Left lung (tissue), 4 donors: ENCODE measurements at regions not wholly inside any gene's neighbourhood (a gene's known extent, or its start where the extent isn't known, plus 50 kb on each side); places are given as distances from the start of the nearest gene placed in this dataset.
"Not testable (repeated sequence)": the region's sequence is repeated elsewhere in the genome, so short reads cannot be mapped to it uniquely, and the experiment has no call there.

Experiments used
- ATAC-seq: fragments of 200-7000 bp; cut with Tn5 transposase; one replicate; pipeline ENCODE4 v1.9.1; 2020; ENCODE audit warnings: moderate library complexity
- DNase-seq, 4 donors: peaks; one replicate each; pipeline ENCODE4 v3.0.0-alpha.2; 2013 to 2020
- H3K27ac ChIP-seq, 2 donors: fragments of 200-600 bp; sonication (generic) in 1 of 2; one replicate each; pipeline versions ENCODE4 v1.5.0 to v1.8.0; 2020 to 2021
- H3K27me3 ChIP-seq, 2 donors: fragments of 200-600 bp; sonication (generic) in 1 of 2; one replicate each; pipeline versions ENCODE4 v1.5.0 to v1.8.0; 2020 to 2021
- H3K36me3 ChIP-seq, 2 donors: fragments of 200-600 bp; sonication (generic) in 1 of 2; one replicate each; pipeline versions ENCODE4 v1.5.0 to v1.8.0; 2020 to 2021
- H3K4me1 ChIP-seq, 2 donors: fragments of 200-600 bp; one replicate each; pipeline ENCODE4 v1.8.0; 2021
- H3K4me3 ChIP-seq, 2 donors: fragments of 200-600 bp; sonication (generic) in 1 of 2; one replicate each; pipeline versions ENCODE4 v1.5.0 to v1.8.0; 2020 to 2021; ENCODE audit warnings: mild to moderate bottlenecking in 1 of 2
- H3K9me3 ChIP-seq, 2 donors: fragments of 200-600 bp; sonication (generic) in 1 of 2; one replicate each; pipeline versions ENCODE4 v1.5.0 to v1.8.0; 2020 to 2021
- CTCF ChIP-seq, 2 donors: fragments of 200-600 bp; sonication (generic) in 1 of 2; IDR thresholded peaks; one replicate each; pipeline versions ENCODE4 v1.5.0 to v1.8.0; 2021; ENCODE audit warnings: antibody characterized with exemption in 2 of 2
- intact Hi-C, 2 donors: fragments of 100-400 bp; cut with DNase I; formaldehyde crosslinking; loops; one replicate each; pipeline versions ENCODE4 v1.11.2 to v1.14.2; 2022
- donor health status: DM: no; HTN: yes; CAD: no.
- donor health status: DM: no; HTN: no; CAD: no.

DNA sequence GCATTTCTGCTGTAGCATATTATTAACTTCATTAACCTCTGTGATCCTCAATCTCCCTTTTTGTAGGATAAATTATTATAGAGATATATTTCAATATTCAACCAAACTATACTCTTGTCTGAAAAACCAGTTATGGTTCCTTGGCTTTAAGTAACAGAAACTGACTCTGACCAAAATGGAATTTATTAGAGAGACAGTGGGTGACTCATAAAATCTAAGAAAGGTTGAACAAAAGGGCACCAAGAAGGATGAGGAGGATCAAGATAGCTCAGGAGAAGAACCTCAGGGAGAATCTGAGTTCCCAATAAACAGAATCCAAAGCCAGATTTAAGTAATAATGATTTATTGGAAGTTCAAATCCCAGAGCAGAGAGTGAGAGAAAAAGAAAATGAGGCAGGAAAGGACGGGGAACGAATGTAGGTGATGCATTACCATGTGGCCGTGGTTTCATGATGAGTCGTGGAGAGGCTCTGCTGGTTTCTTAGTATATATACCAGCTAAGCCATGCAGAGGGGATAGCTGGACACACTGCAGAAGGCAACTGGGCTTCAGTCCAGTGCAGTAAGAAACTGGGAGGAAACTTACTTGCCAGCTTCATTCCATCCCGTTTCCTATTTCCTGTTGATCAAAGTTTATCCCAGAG is 151.5 kb upstream of the GOT2 start:
- no peaks in the 10 kb centered on the region for H3K4me1 ChIP-seq
- DNase-seq (no peak), ATAC-seq (no peak)
- no peaks in the 10 kb centered on the region for H3K27me3 ChIP-seq
- H3K27ac ChIP-seq, result no peak overlapping the region
- no peak overlapping the region for H3K4me3 ChIP-seq
- H3K36me3 ChIP-seq, result no peaks in the 10 kb centered on the region
- no peak for TF ChIP-seq CTCF (IDR thresholded peaks at IDR 0.05)
- no peaks in the 10 kb centered on the region for H3K9me3 ChIP-seq
- intact Hi-C loops, result no loop called here

- intact Hi-C loops, result no loop called here
- no peak overlapping the region for H3K4me3 ChIP-seq
- DNase-seq, result no peak
- H3K27ac ChIP-seq, result no peak overlapping the region
- H3K9me3 ChIP-seq, result peaks cover 0 to 3% of the 10 kb centered on the region in 2 donors
- no peaks in the 10 kb centered on the region for H3K4me1 ChIP-seq
- no peak for ATAC-seq
- no peaks in the 10 kb centered on the region for H3K36me3 ChIP-seq
- TF ChIP-seq CTCF (IDR thresholded peaks at IDR 0.05), result no peak
- H3K27me3 ChIP-seq, result no peaks in the 10 kb centered on the region
These were observed 150.0 kb upstream of the GOT2 start for GRCh38 chr16:58884141-58884540.

DNA sequence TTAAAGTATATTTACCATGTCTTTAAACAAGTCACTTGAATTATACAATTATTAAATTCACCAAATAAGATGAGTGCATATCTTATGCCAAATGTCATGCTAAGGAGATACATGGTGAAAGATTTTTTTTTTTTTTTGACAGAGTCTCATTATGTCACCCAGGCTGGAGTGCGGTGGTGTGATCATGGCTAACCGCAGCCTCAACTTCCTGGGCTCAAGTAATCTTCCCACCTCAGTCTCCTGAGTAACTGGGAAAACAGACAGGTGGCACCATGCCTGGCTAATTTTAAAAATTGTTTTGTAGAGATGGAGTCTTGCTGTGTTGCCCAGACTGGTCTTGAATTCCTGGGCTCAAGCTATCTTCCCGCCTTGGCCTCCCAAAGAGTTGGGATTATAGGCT is 149.0 kb upstream of the GOT2 start:
- H3K9me3 ChIP-seq, result peaks cover 0 to 13% of the 10 kb centered on the region in 2 donors
- H3K4me1 ChIP-seq, result no peaks in the 10 kb centered on the region
- peak overlapping the region in 1 of 2 donors; percentile 42 for H3K27ac ChIP-seq
- DNase-seq, result no peak
- intact Hi-C loops, result no loop called here
- no peak overlapping the region for H3K4me3 ChIP-seq
- H3K36me3 ChIP-seq, result no peaks in the 10 kb centered on the region
- no peak for ATAC-seq
- no peak for TF ChIP-seq CTCF (IDR thresholded peaks at IDR 0.05)
- H3K27me3 ChIP-seq, result no peaks in the 10 kb centered on the region

DNA sequence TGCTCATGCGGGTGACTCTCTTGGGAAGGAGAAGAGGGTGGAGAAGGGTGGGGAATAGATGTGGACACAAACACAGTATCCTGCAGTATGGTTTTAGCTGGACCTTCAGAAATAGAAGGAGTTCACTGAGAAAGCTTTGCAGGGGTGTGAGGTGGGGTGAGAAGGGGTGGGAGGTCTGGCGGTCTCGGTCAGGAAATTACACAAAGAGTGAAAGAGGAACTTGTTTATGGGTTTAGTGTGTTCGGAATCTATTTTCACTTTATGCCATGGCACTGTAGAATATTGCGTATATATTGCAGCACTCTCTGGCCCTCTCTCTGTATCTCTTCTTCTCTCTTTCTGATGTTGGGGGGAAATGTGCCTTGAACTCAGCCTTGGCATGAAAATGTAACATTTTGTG is 148.2 kb upstream of the GOT2 start:
- no peak for DNase-seq
- no peaks in the 10 kb centered on the region for H3K36me3 ChIP-seq
- no peaks in the 10 kb centered on the region for H3K27me3 ChIP-seq
- no peak overlapping the region for H3K4me3 ChIP-seq
- intact Hi-C loops, result no loop called here
- peak; percentile 51 for ATAC-seq
- peaks cover 0 to 17% of the 10 kb centered on the region in 2 donors for H3K9me3 ChIP-seq
- peak overlapping the region in 1 of 2 donors; percentile 42 for H3K27ac ChIP-seq
- TF ChIP-seq CTCF (IDR thresholded peaks at IDR 0.05), result no peak
- H3K4me1 ChIP-seq, result no peaks in the 10 kb centered on the region

DNA sequence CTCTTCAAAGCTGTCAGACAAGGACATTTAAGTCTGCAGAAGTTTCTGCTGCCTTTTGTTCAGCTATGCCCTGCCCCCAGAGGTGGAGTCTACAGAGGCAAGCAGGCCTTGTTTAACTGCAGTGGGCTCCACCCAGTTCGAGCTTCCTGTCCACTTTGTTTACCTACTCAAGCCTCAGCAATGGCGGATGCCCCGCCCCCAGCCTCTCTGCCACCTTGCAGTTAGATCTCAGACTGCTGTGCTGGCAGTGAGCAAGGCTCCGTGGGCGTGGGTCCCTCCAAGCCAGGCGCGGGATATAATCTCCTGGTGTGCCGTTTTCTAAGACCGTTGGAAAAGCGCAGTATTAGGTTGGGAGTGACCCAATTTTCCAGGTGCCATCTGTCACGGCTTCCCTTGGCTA is 144.5 kb upstream of the GOT2 start:
- ATAC-seq, H3K27me3 ChIP-seq, DNase-seq, H3K36me3 ChIP-seq, H3K4me1 ChIP-seq, intact Hi-C loops, H3K4me3 ChIP-seq, H3K27ac ChIP-seq: not testable (repeated sequence)
- H3K9me3 ChIP-seq, result peaks cover 0 to 22% of the 10 kb centered on the region in 2 donors

DNA sequence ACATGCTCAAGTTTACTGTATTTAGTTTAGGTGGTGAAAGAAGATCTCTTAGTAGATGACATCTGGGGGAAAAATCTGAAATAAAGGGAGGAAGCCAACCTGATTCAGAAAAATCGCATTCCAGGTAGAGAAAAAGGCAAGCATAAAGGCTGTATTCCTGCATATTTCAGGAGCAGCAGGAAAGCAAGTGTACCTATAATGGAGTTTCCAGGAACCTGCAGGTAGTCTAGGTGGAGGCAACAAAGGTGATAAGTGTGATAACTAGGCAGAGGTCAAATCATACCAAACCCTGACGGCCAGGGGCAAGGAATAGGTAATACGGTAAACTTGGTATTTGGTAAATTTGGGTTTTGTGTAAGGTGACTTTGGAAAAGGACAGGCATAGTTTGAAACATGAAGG is 132.8 kb upstream of the GOT2 start:
- Histone ChIP-seq H3K4me1 (no peaks in the 10 kb centered on the region), H3K9me3 (no peaks in the 10 kb centered on the region), H3K4me3 (no peak overlapping the region), H3K27ac (no peak overlapping the region), H3K36me3 (no peaks in the 10 kb centered on the region), H3K27me3 (no peaks in the 10 kb centered on the region)
- ATAC-seq, result no peak
- TF ChIP-seq CTCF (IDR thresholded peaks at IDR 0.05), result no peak
- DNase-seq, result no peak
- intact Hi-C loops, result no loop called here
